PC-9 (cell line): ENCODE measurements at regions not wholly inside any gene's neighbourhood (a gene's known extent, or its start where the extent isn't known, plus 50 kb on each side); places are given as distances from the start of the nearest gene placed in this dataset.

ENCODE experiments used
- BruUV-seq: library from RNA; stranded (reverse); fragments of 400-500 nt; replicated peaks from 2 replicates; lab custom pipeline; 2021; lab: Mats Ljungman, UMichigan
- CTCF ChIA-PET: fragments of 300-600 bp; sonication (Branson Sonifier 250); formaldehyde crosslinking; loops from one replicate; lab custom pipeline; 2022; ENCODE audit warnings: antibody characterized with exemption; lab: Charles Lee
- POLR2A ChIA-PET: fragments of 300-600 bp; sonication (Branson Sonifier 250); formaldehyde crosslinking; loops from one replicate; lab custom pipeline; 2022; ENCODE audit warnings: antibody characterized with exemption; ENCODE audit not compliant: unreplicated experiment; lab: Charles Lee
- DNase-seq, 2 experiments: peaks; one replicate each; pipeline versions ENCODE4 v3.0.0 to v3.0.0-alpha.2; 2015 to 2022; ENCODE audit warnings: mixed read lengths in 1 of 2
- H2AFZ ChIP-seq: fragments of 200-600 bp; sonication (generic); 2 replicates; pipeline ENCODE4 v1.8.1; 2017; ENCODE audit warnings: antibody characterized with exemption
- H3F3A ChIP-seq: fragments of 200-600 bp; sonication (generic); 2 replicates; pipeline ENCODE4 v1.8.1; 2017; ENCODE audit warnings: antibody characterized with exemption, mild to moderate bottlenecking, low read depth; ENCODE audit not compliant: insufficient read depth
- H3K27ac ChIP-seq: fragments of 200-600 bp; sonication (generic); 2 replicates; pipeline ENCODE4 v1.6.1; 2016; ENCODE audit warnings: mixed run types
- H3K27me3 ChIP-seq: fragments of 200-600 bp; sonication (generic); 2 replicates; pipeline ENCODE4 v1.6.1; 2016; ENCODE audit warnings: low read depth, mixed run types; ENCODE audit not compliant: insufficient read depth
- H3K36me3 ChIP-seq: fragments of 200-600 bp; sonication (generic); 2 replicates; pipeline ENCODE4 v1.6.1; 2016; ENCODE audit warnings: low read depth, mixed run types
- H3K4me1 ChIP-seq: fragments of 200-600 bp; sonication (generic); replicated peaks from 2 replicates; pipeline ENCODE4 v1.6.1; 2016; ENCODE audit warnings: mixed run types; ENCODE audit not compliant: insufficient read depth
- H3K4me2 ChIP-seq: fragments of 200-600 bp; sonication (generic); 2 replicates; pipeline ENCODE4 v1.6.1; 2017; ENCODE audit warnings: mixed run types
- H3K4me3 ChIP-seq: fragments of 200-600 bp; sonication (generic); 2 replicates; pipeline ENCODE4 v1.6.1; 2016; ENCODE audit warnings: mixed run types
- H3K79me2 ChIP-seq: fragments of 200-600 bp; sonication (generic); 2 replicates; pipeline ENCODE4 v1.6.1; 2017; ENCODE audit warnings: low read depth, mixed run types
- H3K9me2 ChIP-seq: fragments of 200-600 bp; sonication (generic); 2 replicates; pipeline ENCODE4 v1.8.1; 2017; ENCODE audit warnings: mild to moderate bottlenecking; ENCODE audit not compliant: insufficient read depth
- H3K9me3 ChIP-seq: fragments of 200-600 bp; sonication (generic); 2 replicates; pipeline ENCODE4 v1.8.1; 2016; ENCODE audit warnings: low read depth; ENCODE audit not compliant: insufficient read depth
- H4K20me1 ChIP-seq: fragments of 200-600 bp; sonication (generic); 2 replicates; pipeline ENCODE4 v1.8.1; 2017; ENCODE audit not compliant: insufficient read depth
- EZH2 ChIP-seq: fragments of 200-600 bp; sonication (generic); IDR thresholded peaks from 2 replicates; pipeline ENCODE4 v1.8.0; 2017; ENCODE audit warnings: antibody characterized with exemption, low read depth
- intact Hi-C: fragments of 100-400 bp; cut with micrococcal nuclease; formaldehyde crosslinking; loops from one replicate; pipeline ENCODE4 v1.10.0; 2022; ENCODE audit not compliant: unreplicated experiment
- TF ChIP-seq, protein P1 (sequence below): fragments of 200-600 bp; sonication (generic); conservative IDR thresholded peaks from 2 replicates; pipeline ENCODE4 v1.6.1; 2017; ENCODE audit warnings: mixed run types, antibody characterized with exemption, mild to moderate bottlenecking, moderate library complexity

DNA sequence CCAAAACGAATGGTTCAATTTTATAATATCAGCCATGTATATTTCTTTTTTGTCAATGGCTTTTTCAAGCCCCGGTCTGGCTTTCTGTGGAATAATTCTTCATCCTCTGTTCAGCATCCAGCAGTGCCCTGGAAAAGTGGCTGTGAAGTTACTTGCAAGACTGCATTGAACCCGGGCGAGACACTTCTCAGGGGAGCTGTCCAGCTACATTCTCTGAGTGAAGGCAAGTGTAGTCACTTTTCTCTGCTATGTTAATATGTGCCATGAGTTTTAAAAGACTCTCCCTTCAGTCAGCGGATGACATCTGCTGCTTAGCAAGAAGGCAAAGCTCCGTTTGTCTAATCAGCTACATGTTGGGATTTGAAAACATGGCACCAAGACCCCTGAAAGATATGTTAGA lies 81.3 kb upstream of the RGMA start:
- POLR2A ChIA-PET: no interaction called here
- BruUV-seq: no TSS peak
- intact Hi-C loops: no loop called here

DNA sequence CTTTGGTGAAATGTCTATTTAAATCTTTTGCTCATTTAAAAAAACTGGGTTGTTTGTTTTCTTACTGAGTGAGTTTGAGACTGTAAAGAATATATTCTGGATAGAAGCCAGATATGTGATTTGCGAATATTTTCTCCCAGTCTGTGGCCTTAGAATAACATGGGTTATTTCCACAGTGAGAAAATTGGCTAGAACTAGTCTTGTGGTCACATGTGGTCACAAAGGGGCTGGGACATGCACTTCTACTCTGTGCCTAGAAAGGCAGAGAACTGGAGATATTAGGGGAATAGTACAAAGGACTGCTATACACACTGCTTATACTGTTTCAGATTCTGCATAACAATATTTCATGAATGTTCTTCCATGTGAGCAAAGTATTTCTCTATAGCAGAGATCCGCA lies 79.9 kb upstream of the RGMA start:
- no peak overlapping the region for H3K4me3 ChIP-seq
- intact Hi-C loops: no loop called here
- H3K4me2 ChIP-seq: no peak overlapping the region
- no peaks in the 10 kb centered on the region for H3K36me3 ChIP-seq
- no peaks in the 10 kb centered on the region for H3F3A ChIP-seq
- no peak overlapping the region for H2AFZ ChIP-seq
- H3K79me2 ChIP-seq: no peaks in the 10 kb centered on the region
- ChIA-PET POLR2A (no interaction called here), CTCF (no interaction called here)
- H3K9me3 ChIP-seq: no peaks in the 10 kb centered on the region
- no peaks in the 10 kb centered on the region for H3K9me2 ChIP-seq
- H4K20me1 ChIP-seq: no peaks in the 10 kb centered on the region
- H3K27me3 ChIP-seq: peaks cover 84% of the 10 kb centered on the region
- TF ChIP-seq, protein P1, sequence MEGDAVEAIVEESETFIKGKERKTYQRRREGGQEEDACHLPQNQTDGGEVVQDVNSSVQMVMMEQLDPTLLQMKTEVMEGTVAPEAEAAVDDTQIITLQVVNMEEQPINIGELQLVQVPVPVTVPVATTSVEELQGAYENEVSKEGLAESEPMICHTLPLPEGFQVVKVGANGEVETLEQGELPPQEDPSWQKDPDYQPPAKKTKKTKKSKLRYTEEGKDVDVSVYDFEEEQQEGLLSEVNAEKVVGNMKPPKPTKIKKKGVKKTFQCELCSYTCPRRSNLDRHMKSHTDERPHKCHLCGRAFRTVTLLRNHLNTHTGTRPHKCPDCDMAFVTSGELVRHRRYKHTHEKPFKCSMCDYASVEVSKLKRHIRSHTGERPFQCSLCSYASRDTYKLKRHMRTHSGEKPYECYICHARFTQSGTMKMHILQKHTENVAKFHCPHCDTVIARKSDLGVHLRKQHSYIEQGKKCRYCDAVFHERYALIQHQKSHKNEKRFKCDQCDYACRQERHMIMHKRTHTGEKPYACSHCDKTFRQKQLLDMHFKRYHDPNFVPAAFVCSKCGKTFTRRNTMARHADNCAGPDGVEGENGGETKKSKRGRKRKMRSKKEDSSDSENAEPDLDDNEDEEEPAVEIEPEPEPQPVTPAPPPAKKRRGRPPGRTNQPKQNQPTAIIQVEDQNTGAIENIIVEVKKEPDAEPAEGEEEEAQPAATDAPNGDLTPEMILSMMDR: no peak
- TF ChIP-seq EZH2: no peak
- no peak for DNase-seq
- no peak overlapping the region for H3K27ac ChIP-seq
- no peaks in the 10 kb centered on the region for H3K4me1 ChIP-seq
- no TSS peak for BruUV-seq

More for the DNA sequence above, 81.3 kb upstream of the RGMA start:
- no peak for DNase-seq
- TF ChIP-seq, protein P1: no peak
- TF ChIP-seq EZH2: no peak
- Histone ChIP-seq H3K4me3 (no peak overlapping the region), H3K9me3 (no peaks in the 10 kb centered on the region), H3K4me2 (no peak overlapping the region), H3K9me2 (no peaks in the 10 kb centered on the region), H3K79me2 (no peaks in the 10 kb centered on the region), H3K27me3 (peaks cover 69% of the 10 kb centered on the region), H4K20me1 (no peaks in the 10 kb centered on the region), H3F3A (no peaks in the 10 kb centered on the region), H3K36me3 (no peaks in the 10 kb centered on the region), H3K4me1 (no peaks in the 10 kb centered on the region), H2AFZ (no peak overlapping the region), H3K27ac (no peak overlapping the region)
- CTCF ChIA-PET: no interaction called here

DNA sequence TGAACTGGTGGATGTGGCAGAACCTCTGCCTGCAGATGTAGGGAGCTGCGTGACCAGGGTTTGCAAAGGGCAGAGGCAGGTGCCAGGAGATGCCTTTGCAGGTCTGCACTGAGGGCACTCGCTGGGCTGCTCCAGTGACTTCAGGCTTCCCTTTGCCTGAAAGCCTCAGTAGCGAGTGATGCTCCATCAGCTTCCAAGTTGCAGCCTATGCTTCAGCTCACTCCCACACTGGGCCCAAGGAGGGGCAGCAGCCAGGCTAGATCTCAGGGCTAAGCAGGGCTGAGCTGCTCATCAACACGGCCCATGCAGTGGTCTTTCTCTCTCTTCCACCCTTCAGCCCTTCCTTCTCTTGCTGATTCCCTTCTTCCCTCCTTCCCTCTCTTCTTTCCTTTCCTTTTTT lies 78.3 kb upstream of the RGMA start:
- DNase-seq: no peak
- H2AFZ ChIP-seq: no peak overlapping the region
- TF ChIP-seq, protein P1: no peak
- TF ChIP-seq EZH2: no peak
- ChIA-PET POLR2A (no interaction called here), CTCF (no interaction called here)
- H3K4me2 ChIP-seq: no peak overlapping the region
- no peaks in the 10 kb centered on the region for H3F3A ChIP-seq
- no peaks in the 10 kb centered on the region for H3K4me1 ChIP-seq
- H3K79me2 ChIP-seq: no peaks in the 10 kb centered on the region
- no peaks in the 10 kb centered on the region for H3K9me2 ChIP-seq
- H3K4me3 ChIP-seq: no peak overlapping the region
- no peaks in the 10 kb centered on the region for H3K9me3 ChIP-seq
- H3K36me3 ChIP-seq: no peaks in the 10 kb centered on the region
- no peaks in the 10 kb centered on the region for H4K20me1 ChIP-seq
- BruUV-seq: no TSS peak
- H3K27ac ChIP-seq: no peak overlapping the region
- intact Hi-C loops: no loop called here
- H3K27me3 ChIP-seq: peaks cover 92% of the 10 kb centered on the region
